ENCODE measurements at regions not wholly inside any gene's neighbourhood (a gene's known extent, or its start where the extent isn't known, plus 50 kb on each side); places are given as distances from the start of the nearest gene placed in this dataset.

- TF ChIP-seq EP300 (IDR thresholded peaks at IDR 0.05; ENCODE audit: borderline replicate concordance in 1 of 2, control insufficient read depth in 1 of 2, low read depth in 2 of 2, low read length in 2 of 2), result no peak
- no peak for TF ChIP-seq RAD21 (IDR thresholded peaks at IDR 0.05; ENCODE audit: insufficient read depth, low read depth, low read length)
- TF ChIP-seq CTCF (IDR thresholded peaks at IDR 0.05 in 2 of 3, conservative IDR thresholded peaks at IDR 0.05 in 1 of 3; ENCODE audit: control insufficient read depth in 2 of 3, extremely low read depth in 1 of 3, insufficient read depth in 1 of 3, low read depth in 3 of 3, low read length in 3 of 3), result no peak
- TF ChIP-seq, protein P1, sequence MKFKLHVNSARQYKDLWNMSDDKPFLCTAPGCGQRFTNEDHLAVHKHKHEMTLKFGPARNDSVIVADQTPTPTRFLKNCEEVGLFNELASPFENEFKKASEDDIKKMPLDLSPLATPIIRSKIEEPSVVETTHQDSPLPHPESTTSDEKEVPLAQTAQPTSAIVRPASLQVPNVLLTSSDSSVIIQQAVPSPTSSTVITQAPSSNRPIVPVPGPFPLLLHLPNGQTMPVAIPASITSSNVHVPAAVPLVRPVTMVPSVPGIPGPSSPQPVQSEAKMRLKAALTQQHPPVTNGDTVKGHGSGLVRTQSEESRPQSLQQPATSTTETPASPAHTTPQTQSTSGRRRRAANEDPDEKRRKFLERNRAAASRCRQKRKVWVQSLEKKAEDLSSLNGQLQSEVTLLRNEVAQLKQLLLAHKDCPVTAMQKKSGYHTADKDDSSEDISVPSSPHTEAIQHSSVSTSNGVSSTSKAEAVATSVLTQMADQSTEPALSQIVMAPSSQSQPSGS (IDR thresholded peaks at IDR 0.05; ENCODE audit: low read length), result no peak
- TF ChIP-seq EZH2 (IDR thresholded peaks at IDR 0.05; ENCODE audit: borderline replicate concordance, control insufficient read depth, low read depth, low read length), result no peak
- no peak for TF ChIP-seq LARP7 (IDR thresholded peaks at IDR 0.05)
- no peak for TF ChIP-seq ZNF274 (IDR thresholded peaks at IDR 0.05; ENCODE audit: insufficient read depth, insufficient read length)
- TF ChIP-seq POLR2A (IDR thresholded peaks at IDR 0.05; ENCODE audit: low read depth, low read length), result no peak
- TF ChIP-seq NFYA (IDR thresholded peaks at IDR 0.05; ENCODE audit: borderline replicate concordance, low read depth, low read length), result no peak
- TF ChIP-seq HDAC6 (IDR thresholded peaks at IDR 0.05; ENCODE audit: unreplicated experiment), result no peak
- no peak for TF ChIP-seq CREM (IDR thresholded peaks at IDR 0.05; ENCODE audit: low read depth)
Observed at GRCh38 chr6:95242560-95242959, 334.8 kb upstream of the MANEA start.

Data from GM12878 (cell line).